ENCODE measurements at regions not wholly inside any gene's neighbourhood (a gene's known extent, or its start where the extent isn't known, plus 50 kb on each side); places are given as distances from the start of the nearest gene placed in this dataset.
"Not testable (repeated sequence)": the region's sequence is repeated elsewhere in the genome, so short reads cannot be mapped to it uniquely, and the experiment has no call there.

DNA sequence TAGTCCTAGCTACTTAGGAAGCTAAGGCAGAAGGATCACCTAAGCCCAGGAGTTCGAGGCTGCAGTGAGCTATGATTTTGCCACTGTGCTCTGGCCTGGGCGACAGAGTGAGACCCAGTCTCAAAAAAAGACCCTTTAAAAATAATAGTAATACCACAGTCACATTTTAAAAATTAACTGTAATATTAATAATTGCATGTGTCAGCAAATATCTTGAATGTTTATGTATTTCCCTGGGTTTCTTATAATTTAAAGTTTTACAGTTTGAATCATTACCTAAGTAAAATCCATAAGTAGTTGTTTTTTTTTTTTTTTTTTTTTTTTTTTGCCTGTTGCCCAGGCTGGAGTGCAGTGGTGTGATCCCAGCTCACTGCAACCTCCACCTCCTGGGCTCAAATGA is 69.2 kb downstream of the LYZL2 start:
- no peak for DNase-seq

DNA sequence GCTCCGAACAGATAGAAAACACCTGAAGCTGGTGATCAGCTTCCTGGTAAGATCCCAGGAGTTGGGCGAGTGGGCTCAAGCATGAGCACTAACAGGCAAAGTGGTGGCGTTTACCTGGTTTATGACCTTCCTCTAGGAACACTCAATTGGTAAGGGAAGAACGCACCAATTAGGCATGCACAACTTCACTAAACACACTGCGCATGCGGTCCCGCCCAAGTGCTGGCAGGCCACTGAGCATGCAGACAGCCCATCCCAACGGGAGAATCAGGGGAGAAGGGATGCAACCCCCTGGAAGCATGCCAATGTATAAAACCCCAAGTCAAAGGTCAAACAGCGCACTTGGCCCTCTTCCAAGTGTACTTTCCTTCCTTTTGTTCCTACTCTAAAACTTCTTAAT is 70.4 kb downstream of the LYZL2 start:
- DNase-seq, result no peak

DNA sequence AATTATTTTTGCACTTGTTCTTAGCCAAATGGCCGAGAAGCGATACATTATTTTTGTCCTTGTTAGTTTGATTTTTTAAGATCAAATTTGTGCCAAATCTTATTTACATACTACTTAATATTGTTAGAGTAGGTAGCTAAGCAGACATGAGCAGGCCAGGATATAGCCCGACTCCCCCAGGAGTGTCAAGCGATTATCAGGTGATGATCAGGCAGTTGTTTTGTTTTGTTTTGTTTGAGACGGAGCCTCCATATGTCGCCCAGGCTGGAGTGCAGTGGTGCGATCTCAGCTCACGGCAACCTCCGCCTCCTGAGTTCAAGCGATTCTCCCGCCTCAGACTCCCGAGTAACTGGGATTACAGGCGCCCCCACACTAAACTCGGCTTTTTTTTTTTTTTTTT is 71.1 kb downstream of the LYZL2 start:
- no peak for DNase-seq

DNA sequence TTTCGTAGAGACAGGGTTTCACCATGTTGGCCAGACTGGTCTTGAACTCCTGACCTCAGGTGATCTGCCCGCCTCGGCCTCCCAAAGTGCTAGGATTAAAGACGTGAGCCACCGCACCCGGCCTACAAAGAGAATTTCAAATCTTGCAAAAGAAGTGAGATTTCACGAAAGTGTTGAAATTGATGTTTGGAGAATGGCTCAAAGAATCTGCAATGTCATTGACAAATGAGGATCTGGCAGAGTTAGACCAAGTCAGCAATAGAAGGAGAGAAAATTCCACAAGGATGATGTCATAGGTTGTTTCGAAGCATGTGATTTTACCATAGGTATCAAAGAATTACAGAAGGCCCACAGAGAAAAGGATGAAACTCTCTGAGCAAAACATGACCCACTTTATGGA is 71.7 kb downstream of the LYZL2 start:
- DNase-seq, result no peak

DNA sequence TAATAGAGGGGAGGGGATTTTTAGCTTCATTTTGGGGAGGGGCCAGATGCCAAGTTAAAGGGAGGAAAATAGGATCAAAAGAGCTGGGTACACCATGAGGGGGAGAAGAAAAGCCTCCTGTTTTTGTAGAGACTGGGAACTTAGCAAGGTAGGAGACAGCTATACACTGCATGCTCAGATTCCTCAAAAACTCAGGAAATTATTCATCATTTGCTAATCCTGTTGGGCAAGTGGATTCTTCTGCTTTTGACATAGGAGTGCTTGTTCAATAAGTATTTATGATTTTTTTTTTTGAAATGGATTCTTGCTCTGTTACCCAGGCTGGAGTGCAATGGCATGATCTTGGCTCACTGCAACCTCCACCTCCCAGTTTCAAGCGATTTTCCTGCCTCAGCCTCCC is 73.4 kb downstream of the LYZL2 start:
- no peak for DNase-seq

DNA sequence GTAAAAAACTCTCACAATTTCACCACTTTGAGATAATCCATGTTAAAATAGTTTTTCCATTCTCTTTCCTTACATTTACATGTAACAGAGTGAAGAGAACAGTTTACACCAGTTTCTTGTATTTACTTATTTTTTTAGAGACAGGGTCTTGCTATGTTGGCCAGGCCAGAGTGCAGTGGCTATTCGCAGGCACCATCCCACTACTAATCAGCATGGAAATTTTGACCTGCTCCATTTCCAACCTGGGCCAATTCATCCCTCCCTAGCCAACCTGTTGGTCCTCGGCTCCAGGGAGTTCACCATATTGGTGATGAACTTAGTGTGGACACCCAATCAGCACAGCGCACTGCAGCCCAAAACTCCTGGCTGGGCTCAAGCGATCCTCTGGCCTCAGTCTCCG is 74.1 kb downstream of the LYZL2 start:
- DNase-seq, result no peak

DNA sequence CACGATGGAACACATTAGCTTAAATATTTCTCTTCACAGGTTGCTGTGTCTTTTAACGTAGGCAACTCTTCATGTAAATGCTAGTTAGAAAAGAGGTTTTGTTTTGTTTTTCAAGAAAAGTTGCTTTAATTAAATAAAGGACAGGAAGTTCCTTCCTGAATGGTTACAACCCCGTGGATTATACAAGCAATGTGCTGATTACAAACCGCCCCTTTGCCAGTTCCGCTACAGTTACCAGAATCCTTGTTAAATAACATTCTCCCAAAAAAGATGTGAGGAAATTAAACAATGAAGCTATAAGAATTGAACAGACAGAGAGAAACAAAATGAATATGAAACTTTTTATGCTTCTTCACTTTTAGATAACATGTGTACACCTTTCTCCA is 75.1 kb downstream of the LYZL2 start:
- DNase-seq, result no peak

DNA sequence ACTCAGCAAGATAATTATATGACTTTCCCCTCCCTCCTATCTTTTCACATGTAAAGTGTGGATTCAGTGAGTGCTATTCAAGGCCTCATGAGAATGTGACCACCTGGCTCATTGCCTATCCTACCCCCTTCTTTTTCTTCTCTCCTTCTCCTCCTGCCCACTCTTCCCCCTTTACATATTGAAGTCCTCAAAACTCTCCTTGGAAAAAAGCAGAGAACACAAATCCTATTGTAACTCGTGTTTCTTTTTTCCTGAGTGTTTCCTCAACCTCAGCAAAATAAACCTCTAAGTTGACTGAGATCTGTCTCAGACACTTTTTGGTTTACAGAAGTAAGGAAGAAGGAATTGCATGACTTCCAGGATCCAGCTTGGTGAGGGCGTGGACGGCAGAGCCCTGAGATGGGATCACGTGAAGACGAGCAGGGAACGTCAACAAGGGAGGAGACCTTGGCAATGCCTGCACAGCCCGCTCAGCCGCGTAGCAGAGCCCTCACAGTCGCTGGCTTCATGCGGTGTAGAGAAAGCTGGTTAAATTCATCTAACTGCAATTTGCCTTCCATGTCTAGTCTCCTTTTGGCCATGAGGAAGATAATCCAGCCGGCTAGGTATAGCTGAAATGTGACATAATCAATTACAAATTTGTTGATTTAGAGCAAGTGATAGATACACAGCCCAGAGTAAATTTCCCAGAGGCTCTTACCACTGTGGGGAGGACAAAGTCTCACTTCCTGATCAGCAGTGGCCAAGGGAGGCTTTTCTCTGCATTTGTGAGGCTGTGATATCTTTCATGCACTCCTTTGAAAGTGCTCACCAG is 75.7 kb downstream of the LYZL2 start:
- no peak for DNase-seq

DNA sequence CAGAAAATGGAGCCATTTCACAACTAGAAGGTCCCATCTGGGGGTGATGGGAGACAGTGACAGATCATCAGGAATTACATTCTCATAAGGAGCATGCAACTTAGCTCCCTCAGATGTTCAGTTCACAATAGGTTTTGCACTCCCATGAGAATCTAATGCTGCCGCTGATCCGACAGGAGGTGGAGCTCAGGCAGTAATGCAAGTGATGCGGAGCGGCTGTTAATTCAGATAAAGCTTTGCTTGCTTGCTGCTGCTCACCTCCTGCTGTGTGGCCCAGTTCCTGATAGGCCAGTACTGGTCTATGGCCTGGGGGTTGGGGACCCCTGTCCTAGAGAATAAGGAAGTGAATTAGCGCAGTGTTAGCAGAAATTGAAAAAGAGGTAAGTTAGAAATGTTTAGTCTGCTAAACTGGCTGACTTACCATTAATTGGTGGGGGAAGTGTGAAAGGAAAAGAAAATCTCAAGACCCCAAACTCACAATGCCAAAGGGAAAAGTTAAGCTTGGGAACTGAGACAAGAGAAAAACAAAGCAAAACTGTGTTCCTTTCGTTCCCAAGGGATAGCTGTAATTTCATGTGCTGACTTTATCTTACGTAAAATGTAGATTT is 76.4 kb downstream of the LYZL2 start:
- no peak for DNase-seq

DNA sequence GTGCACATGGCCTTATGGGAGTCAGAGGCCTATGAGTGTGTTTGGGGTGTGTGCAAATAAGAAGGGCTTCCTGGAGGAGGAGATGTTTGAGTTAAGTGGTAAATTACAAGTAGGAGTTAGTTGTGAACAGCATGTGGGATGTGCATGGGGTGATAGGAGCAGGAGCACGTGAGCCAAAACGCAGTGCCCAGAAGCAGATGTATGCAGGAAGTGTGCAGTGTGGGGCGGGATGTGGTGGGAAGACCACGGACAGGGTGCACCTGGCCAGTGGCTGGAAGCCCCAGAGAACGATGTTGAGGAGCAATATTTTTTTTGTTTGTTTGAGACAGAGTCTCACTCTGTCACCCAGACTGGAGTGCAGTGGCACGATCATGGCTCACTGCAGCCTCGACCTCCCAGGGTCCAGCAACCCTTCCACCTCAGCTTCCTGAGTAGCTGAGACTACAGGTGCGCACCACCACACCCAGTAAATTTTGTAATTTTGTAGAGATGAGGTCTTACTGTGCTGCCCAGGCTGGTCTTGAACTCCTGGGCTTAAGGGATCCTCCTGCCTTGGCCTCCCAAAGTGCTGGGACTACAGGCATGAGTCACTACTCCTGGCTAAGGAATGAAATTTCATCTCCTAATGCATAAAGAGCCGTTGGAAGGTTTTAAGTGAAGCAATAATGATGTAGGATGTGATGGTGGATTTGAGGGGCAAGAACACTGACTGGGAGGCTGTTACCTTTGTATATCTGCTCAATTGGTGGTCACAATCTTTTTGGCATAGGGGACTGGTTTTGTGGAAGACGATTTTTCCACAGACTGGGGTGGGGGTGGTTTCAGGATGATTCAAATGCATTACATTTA is 78.4 kb downstream of the LYZL2 start:
- DNase-seq, result no peak

DNA sequence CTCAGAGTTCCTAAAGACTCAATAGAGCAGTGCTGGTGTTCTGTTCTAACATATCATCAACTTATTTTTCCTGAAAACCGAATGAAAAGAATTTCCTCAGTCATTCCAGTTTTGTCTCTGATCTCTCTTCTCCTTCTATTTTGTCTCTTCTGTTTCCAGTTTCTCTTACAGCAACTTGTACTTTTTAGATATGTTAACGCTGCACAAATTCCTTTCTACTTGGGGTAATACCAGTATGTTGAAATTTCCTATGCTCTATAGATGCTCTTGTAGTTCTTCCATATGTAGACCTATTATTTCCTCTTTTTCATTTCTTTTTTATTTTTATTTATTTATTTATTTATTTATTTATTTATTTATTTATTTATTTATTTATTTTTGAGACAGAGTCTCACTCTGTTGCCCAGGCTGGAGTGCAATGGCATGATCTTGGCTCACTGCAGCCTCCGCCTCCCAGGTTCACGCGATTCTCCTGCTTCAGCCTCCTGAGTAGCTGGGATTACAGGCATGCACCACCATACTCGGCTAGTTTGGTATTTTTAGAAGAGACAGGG is 80.3 kb downstream of the LYZL2 start:
- not testable (repeated sequence) for DNase-seq

DNA sequence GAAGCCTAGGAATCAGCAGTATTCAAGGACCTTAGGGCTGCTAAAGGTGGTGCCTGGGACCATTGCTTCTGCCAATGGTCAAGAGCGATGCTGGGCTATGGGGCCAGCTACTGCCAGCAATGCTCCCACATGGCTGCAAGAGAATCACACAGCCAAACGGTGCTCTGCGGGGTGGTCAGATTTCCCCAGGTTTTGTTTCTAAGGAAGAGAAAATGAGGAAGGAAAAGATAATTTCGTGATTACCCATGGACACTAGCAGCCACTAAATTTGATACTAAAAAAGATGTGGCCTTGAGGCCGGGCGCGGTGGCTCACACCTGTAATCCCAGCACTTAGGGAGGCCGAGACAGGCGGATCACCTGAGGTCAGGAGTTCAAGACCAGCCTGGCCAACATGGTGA is 83.0 kb downstream of the LYZL2 start:
- no peak for DNase-seq

DNA sequence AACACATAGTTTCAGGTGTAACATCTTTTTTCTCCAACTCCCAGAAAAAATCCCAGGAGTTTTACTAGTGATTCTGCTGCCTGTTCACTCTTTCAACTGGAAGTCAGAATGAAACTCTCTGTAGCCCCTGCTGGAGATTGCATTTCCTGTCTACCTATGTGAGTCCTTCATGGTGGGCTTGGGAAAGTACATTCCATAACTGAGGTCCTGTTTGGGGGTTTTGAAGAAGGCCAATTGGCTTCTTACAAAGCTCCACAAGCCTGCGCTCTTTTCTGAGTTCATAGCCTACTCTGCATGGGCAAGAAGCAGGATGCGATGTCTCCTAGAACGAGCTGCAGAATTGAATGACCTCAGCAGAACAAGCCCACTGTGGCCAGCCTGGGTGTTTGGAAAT is 86.7 kb downstream of the LYZL2 start:
- no peak for DNase-seq

DNA sequence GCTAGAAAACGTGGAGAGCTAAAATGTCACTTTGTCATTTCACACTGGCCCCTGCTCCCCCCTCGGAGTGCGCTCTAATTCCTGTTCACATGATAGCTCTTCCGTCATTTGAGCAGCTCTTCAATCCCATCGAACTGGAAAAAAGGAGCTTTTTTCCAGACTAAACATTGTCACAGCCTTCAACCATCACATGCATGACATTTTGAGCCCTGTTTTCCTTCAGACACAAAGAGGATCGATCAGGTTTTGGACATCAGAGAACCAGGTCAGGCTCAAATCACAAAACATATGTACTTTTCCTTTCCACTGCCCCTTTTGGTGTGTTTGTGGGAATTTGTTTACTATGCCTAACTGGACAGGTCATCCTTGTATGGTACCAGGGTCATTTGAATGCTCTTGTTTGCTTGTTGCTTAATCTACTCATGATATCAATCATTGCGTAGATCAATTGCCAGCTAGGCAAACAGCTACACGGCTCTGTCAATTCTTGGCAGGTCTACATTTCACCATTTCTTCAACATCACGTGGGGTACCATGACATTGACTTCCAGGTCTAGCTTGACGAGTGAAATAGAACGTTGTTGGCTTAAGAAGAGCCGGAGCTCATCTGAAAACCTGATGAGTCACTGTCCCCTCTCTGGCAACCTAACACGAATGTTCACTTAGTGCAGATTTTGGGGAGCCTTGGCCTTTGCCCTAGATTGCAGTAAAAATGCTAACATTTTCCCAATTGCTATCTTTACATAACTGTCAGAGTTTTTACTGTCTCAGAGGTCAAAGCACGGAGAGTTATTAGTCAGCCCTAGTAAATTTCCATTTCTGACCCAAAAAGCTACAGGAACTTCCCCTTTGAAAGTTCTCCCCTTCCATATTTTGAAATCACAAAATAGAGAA is 87.3 kb downstream of the LYZL2 start:
- DNase-seq, result no peak

DNA sequence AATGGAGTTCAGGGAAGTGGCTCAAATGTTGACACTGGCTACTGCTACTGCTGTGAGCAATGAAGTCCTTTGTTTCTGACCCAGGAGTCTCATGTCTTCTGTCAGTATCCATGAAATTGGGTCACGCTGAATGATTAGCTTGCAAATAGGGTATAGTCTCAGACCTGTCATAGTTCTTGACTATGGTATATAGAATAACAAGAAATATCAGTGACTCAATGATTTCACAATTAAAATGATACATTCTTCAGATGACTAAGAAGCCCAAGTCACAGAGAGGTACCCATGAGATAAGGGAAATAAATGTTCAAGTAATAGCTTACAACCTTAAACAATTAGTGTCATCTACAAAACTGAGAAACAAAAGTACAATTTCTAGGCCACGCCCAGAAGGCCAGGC is 89.3 kb downstream of the LYZL2 start:
- DNase-seq, result no peak

DNA sequence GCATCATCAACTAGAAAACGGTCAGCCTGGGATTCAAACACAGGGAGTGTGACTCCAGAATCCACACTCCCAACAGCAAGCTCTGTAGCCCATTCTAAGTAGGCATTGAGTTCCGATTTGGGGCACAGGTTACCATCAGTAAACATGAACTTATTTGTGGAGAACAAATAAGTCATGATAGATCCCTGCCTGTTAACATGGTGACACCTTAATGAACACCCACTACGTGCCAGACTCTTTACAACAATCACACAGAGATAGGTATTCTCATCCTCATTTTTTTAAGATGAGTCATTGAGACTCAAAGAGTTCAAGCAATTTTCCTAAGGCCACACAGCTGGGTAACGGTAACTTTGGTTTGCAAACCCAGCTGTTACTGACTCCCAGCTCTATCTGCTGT is 91.5 kb downstream of the LYZL2 start:
- DNase-seq, result no peak

DNA sequence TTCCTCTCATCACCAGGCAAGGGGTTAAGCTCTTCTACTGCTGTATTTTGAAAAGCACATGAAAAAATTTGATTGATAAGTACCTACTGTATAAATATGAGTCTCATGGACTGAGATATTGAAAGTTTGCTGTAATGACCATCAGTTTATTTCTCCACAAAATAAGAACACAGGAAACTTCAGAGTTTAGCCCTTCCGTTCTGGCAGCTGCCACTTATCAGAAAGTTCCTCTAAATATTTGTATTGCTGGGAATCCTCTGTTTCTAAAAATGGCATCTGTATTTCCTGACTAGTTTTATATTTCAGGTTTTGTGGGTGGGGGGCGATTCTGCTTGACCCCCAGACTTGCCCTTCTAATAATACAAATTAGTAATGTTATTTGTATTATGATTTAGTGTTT is 92.0 kb downstream of the LYZL2 start:
- DNase-seq, result no peak

DNA sequence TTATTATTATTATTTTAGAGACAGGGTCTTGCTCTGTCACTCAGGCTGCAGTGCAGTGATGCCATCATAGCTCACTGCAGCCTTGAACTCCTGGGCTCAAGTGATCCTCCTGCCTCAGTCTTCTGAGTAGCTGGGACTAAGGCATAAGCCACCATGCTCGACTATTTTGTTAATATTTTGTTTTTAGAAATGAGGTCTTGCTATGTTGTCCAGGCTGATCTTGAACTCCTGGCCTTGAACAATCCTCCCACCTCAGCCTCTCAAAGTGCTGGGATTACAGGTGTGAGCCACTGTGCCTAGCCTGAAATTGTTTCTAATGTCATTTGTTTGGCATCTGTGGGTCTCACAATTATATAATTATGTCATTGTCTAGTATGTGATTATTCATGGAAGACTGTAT is 92.4 kb downstream of the LYZL2 start:
- not testable (repeated sequence) for DNase-seq

DNA sequence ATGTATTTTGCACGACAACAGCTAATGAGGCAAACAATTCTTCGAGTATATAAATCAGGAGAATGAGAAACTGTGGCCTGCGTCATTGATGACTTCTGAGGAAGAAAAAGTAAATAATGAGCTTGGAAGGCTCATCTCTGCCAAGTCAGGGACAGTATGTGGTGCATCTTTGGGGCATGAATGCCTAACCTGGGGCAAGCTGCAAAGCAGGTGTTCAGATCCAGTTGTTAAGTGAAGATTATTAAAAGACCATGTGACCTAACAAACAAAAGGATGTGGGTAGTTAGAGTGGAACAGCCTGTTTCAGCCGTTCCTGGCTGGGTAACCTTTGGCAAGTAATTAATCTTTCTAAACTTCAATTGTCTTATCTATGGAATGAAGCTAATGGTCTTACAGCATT is 93.0 kb downstream of the LYZL2 start:
- DNase-seq, result no peak

DNA sequence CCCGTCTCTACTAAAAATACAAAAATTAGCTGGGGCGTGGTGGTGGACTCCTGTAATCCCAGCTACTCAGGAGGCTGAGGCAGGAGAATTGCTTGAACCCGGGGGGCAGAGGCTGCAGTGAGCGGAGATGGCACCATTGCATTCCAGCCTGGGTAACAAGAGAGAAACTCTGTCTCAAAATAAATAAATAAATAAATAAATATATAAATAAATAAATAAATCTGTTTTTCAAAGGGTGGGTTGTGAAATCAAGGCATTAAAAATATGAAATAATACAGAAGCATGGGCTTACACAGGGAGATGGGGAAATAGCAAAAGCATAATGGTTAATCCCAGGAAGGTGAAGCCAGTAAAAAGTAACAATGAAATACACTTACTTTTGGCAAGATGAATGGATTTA is 93.9 kb downstream of the LYZL2 start:
- DNase-seq, result no peak

DNA sequence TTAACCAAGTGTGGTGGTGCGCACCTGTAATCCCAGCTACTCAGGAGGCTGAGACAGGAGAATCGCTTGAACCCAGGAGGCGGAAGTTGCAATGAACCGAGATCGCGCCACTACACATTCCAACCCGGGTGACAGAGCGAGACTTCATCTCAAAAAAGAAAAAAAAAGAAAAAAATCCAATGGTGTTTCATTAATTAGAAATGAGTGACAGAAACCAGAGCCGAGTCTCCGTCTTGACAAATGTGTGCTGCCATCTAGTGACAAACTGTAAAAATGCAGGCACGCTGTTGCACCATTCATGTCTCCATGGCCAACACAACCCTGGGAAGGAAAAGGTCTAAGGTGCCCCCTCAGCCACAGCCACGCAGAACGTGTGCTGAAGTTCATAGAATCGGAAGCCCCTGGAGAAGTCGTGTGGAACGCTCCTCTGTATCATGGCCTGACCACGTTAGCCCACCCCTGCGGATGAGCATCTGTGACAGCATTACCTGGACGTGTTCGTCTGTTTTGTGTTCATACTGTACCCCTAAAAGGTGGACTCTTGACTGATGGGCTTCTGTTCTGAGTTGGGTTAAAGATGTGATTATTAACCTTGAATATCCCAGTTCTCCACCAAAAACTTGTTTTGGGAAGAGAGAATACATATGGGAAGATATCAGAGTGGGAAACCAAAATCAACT is 94.9 kb downstream of the LYZL2 start:
- peak; percentile 64 for DNase-seq

Data from activated CD4-positive, CD25-positive, alpha-beta regulatory T cell treated with anti-CD3 and anti-CD28 coated beads, Interleukin-2, amount 50 U/mL, for 72 hours (primary cell).